Calu3 (cell line): ENCODE measurements at regions not wholly inside any gene's neighbourhood (a gene's known extent, or its start where the extent isn't known, plus 50 kb on each side); places are given as distances from the start of the nearest gene placed in this dataset.

Experiments used
- BruUV-seq: library from RNA; stranded (reverse); fragments of 400-500 nt; replicated peaks from 2 replicates; lab custom pipeline; 2021; lab: Mats Ljungman, UMichigan
- CTCF ChIA-PET: fragments of 300-600 bp; sonication (Branson Sonifier 250); formaldehyde crosslinking; loops from one replicate; lab custom pipeline; 2022; ENCODE audit warnings: antibody characterized with exemption; lab: Charles Lee
- DNase-seq: peaks from one replicate; pipeline ENCODE4 v3.0.0; 2022
- H3K27ac Mint-ChIP-seq: one replicate; pipeline ENCODE4 v1.8.0; 2022; ENCODE audit warnings: mixed read lengths; ENCODE audit not compliant: unreplicated experiment
- H3K27me3 Mint-ChIP-seq: one replicate; pipeline ENCODE4 v1.8.0; 2022; ENCODE audit warnings: mixed read lengths; ENCODE audit not compliant: unreplicated experiment
- H3K36me3 Mint-ChIP-seq: one replicate; pipeline ENCODE4 v1.8.0; 2022; ENCODE audit warnings: mild to moderate bottlenecking, moderate library complexity, mixed read lengths; ENCODE audit not compliant: insufficient read depth, unreplicated experiment
- H3K4me1 Mint-ChIP-seq: one replicate; pipeline ENCODE4 v1.8.0; 2022; ENCODE audit warnings: mild to moderate bottlenecking, low read depth, mixed read lengths; ENCODE audit not compliant: unreplicated experiment
- H3K4me3 Mint-ChIP-seq: one replicate; pipeline ENCODE4 v1.8.0; 2022; ENCODE audit warnings: mild to moderate bottlenecking, low read depth, moderate library complexity, mixed read lengths; ENCODE audit not compliant: unreplicated experiment
- H3K9me3 Mint-ChIP-seq: one replicate; pipeline ENCODE4 v1.8.0; 2022; ENCODE audit warnings: low read depth, mixed read lengths; ENCODE audit not compliant: unreplicated experiment
- intact Hi-C: fragments of 100-400 bp; cut with micrococcal nuclease; formaldehyde crosslinking; loops from one replicate; pipeline ENCODE4 v1.10.0; 2022; ENCODE audit not compliant: unreplicated experiment
- TF ChIP-seq, protein P1 (sequence below): fragments of 200-600 bp; IDR thresholded peaks from one replicate; pipeline ENCODE4 v1.8.0; 2022; ENCODE audit warnings: antibody characterized with exemption; ENCODE audit not compliant: unreplicated experiment

DNA sequence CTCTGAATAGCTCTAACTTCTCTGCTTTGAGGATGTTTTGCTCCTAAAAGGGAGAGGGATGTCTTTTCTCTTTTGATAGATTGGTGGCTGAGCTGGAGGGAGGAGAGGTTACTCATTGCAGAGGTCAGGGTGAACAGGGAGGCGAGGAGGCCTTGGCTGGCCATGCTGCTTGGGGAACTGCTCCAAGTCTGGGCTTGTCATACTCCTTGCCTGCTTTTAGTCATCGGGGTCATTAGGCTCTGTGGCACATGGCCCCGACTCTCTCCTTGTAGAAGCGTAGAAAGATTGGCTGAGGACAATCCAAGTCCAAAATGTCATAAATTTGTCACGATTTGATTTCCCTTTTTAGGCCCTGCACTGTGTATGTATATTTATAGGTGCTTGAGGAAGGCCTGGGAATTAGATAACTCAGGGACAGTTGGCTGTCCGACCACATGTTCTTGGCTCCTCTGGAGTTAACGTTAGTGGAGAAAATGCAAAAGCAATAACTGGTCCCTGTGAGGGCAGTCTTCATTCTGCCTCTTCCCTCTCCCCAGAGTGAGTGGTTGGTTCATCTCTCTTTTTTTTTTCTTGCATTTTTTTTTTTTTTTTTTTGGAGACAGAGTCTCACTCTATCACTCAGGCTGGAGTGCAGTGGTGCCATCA, 160.1 kb downstream of the SCP2D1 start:
- Mint-ChIP-seq H3K4me1 (no peaks in the 10 kb centered on the region), H3K36me3 (no peaks in the 10 kb centered on the region), H3K27ac (no peak overlapping the region), H3K27me3 (peaks cover 13% of the 10 kb centered on the region), H3K9me3 (no peaks in the 10 kb centered on the region), H3K4me3 (no peak overlapping the region)
- intact Hi-C loops, result no loop called here
- CTCF ChIA-PET, result no interaction called here
- DNase-seq, result no peak
- no TSS peak for BruUV-seq
- TF ChIP-seq, protein P1, sequence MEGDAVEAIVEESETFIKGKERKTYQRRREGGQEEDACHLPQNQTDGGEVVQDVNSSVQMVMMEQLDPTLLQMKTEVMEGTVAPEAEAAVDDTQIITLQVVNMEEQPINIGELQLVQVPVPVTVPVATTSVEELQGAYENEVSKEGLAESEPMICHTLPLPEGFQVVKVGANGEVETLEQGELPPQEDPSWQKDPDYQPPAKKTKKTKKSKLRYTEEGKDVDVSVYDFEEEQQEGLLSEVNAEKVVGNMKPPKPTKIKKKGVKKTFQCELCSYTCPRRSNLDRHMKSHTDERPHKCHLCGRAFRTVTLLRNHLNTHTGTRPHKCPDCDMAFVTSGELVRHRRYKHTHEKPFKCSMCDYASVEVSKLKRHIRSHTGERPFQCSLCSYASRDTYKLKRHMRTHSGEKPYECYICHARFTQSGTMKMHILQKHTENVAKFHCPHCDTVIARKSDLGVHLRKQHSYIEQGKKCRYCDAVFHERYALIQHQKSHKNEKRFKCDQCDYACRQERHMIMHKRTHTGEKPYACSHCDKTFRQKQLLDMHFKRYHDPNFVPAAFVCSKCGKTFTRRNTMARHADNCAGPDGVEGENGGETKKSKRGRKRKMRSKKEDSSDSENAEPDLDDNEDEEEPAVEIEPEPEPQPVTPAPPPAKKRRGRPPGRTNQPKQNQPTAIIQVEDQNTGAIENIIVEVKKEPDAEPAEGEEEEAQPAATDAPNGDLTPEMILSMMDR, result no peak

DNA sequence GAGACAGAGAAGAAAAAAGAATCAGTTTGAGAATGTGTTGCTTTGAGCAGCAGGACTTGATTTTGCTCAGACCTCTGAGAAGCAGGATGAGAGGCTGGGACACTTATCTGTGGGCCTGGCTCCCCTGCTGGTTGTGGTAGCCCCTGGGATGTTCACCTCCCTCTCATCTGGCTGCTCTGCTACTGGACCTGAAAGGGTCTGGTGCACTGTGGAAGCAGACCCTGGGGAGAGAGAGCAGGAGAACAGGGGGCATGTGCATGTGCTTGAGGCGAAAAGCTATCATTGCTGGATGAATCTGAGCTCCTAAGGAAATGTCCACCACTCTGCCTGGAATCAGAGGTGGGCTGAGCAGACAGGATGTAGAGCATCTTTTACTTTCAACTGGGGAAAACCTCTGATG, 161.1 kb downstream of the SCP2D1 start:
- Mint-ChIP-seq H3K27me3 (peaks cover 13% of the 10 kb centered on the region), H3K36me3 (no peaks in the 10 kb centered on the region), H3K4me3 (no peak overlapping the region), H3K9me3 (no peaks in the 10 kb centered on the region), H3K27ac (no peak overlapping the region), H3K4me1 (no peaks in the 10 kb centered on the region)
- CTCF ChIA-PET, result no interaction called here
- TF ChIP-seq, protein P1, result no peak
- no TSS peak for BruUV-seq
- intact Hi-C loops, result no loop called here
- no peak for DNase-seq

DNA sequence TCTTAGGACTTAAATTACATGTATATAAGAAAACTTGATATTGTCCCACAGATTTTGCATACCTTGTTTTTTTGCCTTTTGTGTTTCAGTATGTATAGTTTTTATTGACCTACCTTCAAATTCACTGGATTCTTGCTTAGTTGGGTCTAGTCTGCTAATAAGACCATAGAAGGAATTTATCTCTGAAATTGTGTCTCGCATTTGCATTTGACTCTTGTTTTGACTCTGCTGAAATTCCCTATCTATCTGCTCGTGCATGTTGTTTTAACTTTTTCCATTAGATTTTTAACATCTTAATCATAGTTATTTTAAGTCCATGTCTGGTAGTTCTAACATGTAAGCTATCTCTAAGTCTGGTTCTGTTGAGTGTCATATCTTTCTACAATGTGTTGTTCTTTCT, 163.9 kb downstream of the SCP2D1 start:
- intact Hi-C loops, result no loop called here
- Mint-ChIP-seq H3K4me3 (no peak overlapping the region), H3K9me3 (no peaks in the 10 kb centered on the region), H3K27me3 (no peaks in the 10 kb centered on the region), H3K27ac (no peak overlapping the region), H3K36me3 (no peaks in the 10 kb centered on the region), H3K4me1 (no peaks in the 10 kb centered on the region)
- BruUV-seq, result no TSS peak
- CTCF ChIA-PET, result no interaction called here
- DNase-seq, result no peak
- TF ChIP-seq, protein P1, result no peak

DNA sequence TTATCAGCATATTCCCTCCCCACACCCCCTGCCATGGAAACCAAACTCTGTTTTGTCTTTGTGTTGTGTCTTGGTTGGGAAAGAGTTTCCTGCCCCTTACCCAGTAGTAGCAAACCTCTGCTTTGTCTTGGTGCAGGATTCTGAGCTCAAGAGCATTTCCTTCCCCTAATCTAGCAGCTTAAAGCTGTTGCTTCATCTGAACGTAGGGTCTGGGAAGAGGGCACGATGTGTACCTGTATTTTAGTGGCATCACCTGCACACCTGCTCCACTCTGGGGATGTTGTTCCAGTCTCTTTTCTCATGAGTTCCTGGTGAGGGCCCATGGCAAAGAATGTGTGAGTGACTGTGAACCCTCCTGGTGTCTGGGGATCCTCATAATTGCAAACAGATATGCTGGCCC, 164.7 kb downstream of the SCP2D1 start:
- no peaks in the 10 kb centered on the region for H3K9me3 Mint-ChIP-seq
- H3K27me3 Mint-ChIP-seq, result no peaks in the 10 kb centered on the region
- no peaks in the 10 kb centered on the region for H3K36me3 Mint-ChIP-seq
- H3K27ac Mint-ChIP-seq, result no peak overlapping the region
- CTCF ChIA-PET, result no interaction called here
- no TSS peak for BruUV-seq
- H3K4me3 Mint-ChIP-seq, result no peak overlapping the region
- H3K4me1 Mint-ChIP-seq, result no peaks in the 10 kb centered on the region
- DNase-seq, result no peak
- intact Hi-C loops, result no loop called here
- TF ChIP-seq, protein P1, result no peak
